Epithelial cell of esophagus (primary cell): ENCODE measurements at regions not wholly inside any gene's neighbourhood (a gene's known extent, or its start where the extent isn't known, plus 50 kb on each side); places are given as distances from the start of the nearest gene placed in this dataset.
"Not testable (repeated sequence)": the region's sequence is repeated elsewhere in the genome, so short reads cannot be mapped to it uniquely, and the experiment has no call there.

ENCODE experiments used
- DNase-seq: peaks from one replicate; pipeline ENCODE4 v3.0.0; 2010; ENCODE audit warnings: low read depth
- H3K4me3 ChIP-seq: 2 replicates; pipeline ENCODE4 v1.5.1; 2011; ENCODE audit warnings: mild to moderate bottlenecking, low read length, control low read depth
- CTCF ChIP-seq: IDR thresholded peaks from 2 replicates; pipeline ENCODE4 v1.5.1; 2011; ENCODE audit warnings: low read depth, mild to moderate bottlenecking, low read length, control low read depth, inconsistent platforms; ENCODE audit not compliant: insufficient read depth; ENCODE audit errors: missing control alignments

DNA sequence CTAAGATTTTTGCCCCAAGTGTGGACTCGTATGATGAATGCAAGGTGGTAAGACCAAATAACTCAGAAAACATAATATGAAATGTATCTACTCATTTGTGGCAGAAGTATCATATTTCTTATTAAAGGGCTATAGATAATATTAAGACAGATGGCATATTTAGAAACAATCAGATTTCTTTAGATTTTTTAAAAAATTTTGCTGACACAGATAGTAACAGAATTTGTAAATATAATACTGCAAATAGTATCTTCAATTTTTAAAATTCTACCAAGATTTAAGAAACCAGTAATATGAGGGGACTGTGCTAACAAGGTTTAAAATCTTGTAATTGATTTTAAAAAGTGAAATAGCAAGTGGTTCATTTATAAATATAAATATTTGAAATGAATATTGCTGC is 1064.1 kb downstream of the DIPK2A start:
- TF ChIP-seq CTCF, result no peak
- H3K4me3 ChIP-seq, result no peak overlapping the region
- no peak for DNase-seq

DNA sequence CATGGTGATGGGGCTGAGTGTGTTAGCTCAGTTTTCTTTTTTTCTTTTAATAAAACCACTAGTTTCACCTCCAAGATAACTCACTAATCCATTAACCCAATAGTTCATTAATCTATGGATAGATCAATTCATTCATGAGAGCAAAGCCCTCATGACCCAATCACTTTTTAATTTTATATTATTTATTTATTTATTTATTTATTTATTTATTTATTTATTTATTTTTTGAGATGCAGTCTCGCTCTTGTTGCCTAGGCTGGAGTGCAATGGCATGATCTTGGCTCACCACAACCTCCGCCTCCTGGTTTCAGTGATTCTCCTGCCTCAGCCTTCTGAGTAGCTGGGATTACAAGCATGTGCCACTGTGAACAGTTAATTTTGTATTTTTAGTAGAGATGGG is 1082.4 kb downstream of the DIPK2A start:
- DNase-seq, H3K4me3 ChIP-seq: not testable (repeated sequence)

DNA sequence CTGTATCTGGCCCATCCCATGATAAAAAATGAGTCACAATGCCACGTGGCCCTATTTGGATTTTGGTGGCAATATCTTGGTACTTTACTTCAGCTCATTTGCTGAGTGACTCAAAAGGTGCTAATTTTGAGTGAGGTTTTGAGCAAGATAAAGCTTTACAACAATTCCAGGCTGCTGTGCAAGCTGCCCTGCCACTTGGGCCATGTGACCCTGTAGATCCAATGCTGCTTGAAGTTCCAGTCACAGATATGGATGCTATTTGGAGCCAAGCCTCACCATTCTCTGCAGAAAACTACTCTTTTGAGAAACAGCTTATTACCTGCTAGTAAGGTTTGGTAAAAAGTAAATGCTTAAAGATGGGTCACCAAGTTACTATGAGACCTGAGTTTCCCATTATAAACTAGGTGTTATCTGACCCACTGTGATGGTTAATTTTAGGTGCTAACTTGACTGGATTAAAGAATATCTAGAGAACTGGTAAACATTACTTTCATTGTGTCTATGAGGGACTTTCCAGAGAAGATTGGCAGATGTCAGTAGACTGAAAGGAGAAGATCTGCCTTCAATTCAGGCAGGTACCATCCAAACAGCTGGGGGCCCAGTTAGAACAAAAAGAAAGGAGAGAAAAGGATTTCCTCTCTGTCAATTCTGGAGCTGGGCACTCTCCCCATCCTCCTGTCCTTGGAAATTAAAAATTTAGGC is 1083.9 kb downstream of the DIPK2A start:
- no peak for DNase-seq
- no peak for TF ChIP-seq CTCF
- no peak overlapping the region for H3K4me3 ChIP-seq

- TF ChIP-seq CTCF, result no peak
- no peak overlapping the region for H3K4me3 ChIP-seq
- DNase-seq, result peak; percentile 30
These were observed 1086.9 kb downstream of the DIPK2A start for GRCh38 chr3:145058483-145058882.

- TF ChIP-seq CTCF, result no peak
- DNase-seq, result no peak
- H3K4me3 ChIP-seq, result no peak overlapping the region
These were observed 1092.0 kb downstream of the DIPK2A start for GRCh38 chr3:145063616-145064015.

GRCh38 chr3:145070795-145071194 is 1090.2 kb downstream of the PLOD2 start:
- H3K4me3 ChIP-seq, result no peak overlapping the region
- TF ChIP-seq CTCF, result no peak
- no peak for DNase-seq

DNA sequence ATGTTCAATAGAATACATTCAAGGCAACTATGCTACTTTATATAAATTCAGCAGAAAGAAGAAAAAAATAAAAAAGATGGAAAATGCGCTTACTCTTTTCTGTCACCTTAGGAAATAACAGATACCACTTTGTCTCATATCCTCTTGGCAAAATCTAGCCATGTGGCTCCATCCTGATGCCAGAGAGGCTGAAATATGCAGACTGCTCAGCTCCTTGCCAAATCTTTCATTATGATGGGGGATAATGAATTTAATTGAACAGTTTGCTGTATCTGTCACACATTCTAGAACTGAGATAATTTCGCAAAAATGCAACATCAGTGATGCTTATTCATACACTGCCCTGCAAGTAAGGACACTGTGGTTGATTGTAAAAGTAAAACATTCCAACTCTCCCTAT is 1081.5 kb downstream of the PLOD2 start:
- TF ChIP-seq CTCF, result no peak
- DNase-seq, result no peak

GRCh38 chr3:145087038-145087437 is 1073.9 kb downstream of the PLOD2 start:
- no peak overlapping the region for H3K4me3 ChIP-seq
- TF ChIP-seq CTCF, result no peak
- DNase-seq, result no peak

More for the DNA sequence above, 1081.5 kb downstream of the PLOD2 start:
- H3K4me3 ChIP-seq, result no peak overlapping the region
